GM21528 (cell line): ENCODE measurements at regions not wholly inside any gene's neighbourhood (a gene's known extent, or its start where the extent isn't known, plus 50 kb on each side); places are given as distances from the start of the nearest gene placed in this dataset.
"Not testable (repeated sequence)": the region's sequence is repeated elsewhere in the genome, so short reads cannot be mapped to it uniquely, and the experiment has no call there.

Source experiments
- ATAC-seq: cut with Tn5 transposase; IDR thresholded peaks from one replicate; pipeline ENCODE4 v1.9.1; 2021; ENCODE audit warnings: mild to moderate bottlenecking, moderate library complexity; ENCODE audit not compliant: unreplicated experiment, low FRiP score

DNA sequence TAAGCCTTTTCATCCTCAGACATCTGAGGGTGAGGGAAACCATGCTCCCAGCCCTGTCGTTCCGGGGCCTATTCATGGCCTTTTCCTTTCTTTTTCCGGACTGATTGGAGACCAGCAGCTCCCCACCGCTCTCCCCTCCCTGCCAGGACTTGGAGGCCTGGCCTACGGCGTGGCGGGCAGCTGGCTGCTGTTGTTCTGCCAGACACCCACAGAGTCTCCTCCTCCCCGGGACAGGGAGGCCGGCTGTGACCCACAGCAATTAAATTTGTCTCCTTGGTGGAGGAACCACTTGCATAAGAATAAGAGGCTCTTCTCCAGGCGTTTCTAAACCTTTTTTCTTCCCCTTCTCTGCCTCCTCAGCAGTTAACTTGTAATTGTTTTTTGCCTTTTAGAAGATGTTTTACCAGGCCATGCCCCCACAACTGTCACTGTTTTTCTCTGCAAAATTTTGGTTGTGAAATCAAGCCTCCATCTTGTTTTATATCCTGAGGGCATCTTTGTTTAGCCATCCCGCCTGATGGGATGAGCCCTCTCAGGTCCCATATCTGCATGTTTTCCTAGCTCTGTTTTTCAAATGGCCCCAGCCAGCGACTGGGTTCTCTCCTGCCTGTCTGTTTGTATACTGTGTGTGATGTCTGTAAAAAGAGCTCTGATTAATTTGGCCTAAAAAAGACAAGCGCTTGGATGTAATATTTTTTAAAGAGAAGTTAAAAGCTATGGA, 1060.0 kb upstream of the DDX18 start:
- no peak for ATAC-seq

DNA sequence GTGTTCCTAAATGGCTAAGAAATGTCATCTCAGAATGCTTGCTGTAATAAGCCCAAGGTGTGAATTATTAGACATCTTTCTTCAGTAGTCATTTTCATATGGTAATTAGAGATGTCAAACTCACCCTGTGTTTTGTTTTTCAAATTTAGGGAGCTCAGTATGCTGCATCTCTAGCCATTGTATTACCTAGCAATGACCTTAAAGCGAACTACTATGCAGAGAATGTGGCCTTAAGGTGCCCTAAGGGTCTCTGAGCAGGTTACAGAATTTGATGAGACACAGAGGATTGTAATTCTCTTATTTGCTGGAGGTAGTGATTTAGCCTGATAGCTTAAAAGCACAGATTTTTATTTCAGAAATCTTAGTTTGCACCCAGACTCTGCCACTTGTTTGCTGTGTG, 1052.6 kb upstream of the DDX18 start:
- ATAC-seq = no peak

DNA sequence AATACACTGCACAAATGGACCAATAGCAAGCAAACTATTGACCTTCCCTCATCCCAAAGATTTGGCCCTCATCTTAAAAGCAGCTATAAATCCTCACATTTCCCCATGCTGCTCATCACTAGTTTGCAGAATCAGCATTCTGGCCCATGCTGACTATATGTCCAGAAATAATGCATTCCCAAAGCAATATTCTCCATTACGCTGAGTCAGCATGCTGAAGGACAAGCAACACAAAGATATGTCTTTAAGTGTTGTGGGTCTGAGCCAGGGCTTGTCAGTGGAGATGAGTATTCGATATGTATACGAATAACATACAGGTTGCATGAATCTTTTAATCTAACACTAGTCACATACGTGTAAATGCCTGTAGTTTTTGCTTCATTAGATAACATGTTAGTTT, 1045.0 kb upstream of the DDX18 start:
- no peak for ATAC-seq

DNA sequence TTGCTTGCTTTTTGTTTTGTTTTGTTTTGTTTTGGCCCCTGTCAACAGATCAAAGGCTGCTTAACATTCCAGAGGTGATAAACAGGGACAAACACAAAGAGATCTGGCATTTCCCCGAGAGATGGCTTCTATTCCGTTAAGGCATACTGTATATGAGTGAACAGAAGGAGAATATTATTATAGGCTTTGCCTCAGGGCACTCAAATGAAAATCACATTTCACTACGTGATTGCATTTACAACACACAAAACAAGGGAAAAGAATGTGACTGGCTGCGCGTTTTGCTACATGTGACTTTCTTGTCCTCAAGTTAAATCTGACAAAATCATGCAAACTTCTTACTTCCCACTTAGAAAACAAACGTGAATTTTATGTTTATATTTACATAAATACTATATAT, 1037.9 kb upstream of the DDX18 start:
- ATAC-seq = no peak

DNA sequence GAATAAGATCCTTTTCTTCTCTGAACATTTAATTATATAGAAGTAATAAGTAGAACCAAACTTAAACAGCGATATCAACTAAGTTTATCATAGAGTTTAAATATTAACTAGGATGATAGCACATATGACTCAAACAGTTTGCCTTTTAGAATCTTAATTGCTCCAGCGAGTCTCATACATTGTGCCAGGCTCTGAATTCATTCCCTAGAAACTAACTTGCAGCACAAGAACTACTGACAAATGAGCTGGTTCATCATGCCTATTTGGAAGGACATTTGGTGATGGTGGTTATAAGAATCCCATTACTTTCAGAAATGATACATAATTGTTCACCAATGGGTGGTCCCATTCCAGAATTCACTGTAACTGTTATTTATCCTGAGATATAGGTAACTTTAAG, 1026.6 kb upstream of the DDX18 start:
- ATAC-seq = no peak

DNA sequence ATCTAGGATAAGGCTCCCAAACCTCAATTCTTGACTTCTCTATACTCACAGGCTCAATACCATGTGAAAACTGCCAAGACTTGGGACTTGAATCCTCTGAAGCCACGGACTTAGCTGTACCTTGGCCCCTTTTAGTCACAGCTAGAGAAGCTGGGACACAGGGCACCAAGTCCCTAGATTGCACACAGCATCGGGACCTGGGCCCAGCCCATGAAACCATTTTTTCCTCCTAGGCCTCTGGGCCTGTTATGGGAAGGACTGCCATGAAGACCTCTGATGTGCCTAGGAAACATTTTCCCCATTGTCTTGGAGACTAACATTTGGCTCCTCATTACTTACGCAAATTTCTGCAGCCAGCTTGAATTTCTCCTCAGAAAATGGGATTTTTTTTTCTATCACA, 1011.8 kb upstream of the DDX18 start:
- no peak for ATAC-seq

DNA sequence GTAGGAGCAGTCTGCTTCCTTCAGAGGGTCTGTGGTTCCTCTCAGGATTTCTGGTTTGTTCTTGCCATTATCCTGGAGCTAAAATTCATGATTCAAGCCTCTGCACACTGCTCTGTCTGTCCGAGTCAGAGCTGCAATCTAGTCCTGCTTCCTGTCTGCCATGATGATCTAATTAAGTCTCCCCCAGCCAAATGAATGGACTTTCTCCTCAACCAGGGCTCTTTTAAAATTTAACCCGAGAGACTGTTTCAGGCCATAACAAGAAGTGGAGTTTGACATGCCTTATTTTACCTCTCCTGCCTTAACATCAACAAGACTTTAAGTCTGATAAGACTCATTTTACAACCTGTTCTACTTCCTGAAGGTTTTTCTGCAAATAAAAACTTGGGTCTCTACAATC, 1009.6 kb upstream of the DDX18 start:
- no peak for ATAC-seq

DNA sequence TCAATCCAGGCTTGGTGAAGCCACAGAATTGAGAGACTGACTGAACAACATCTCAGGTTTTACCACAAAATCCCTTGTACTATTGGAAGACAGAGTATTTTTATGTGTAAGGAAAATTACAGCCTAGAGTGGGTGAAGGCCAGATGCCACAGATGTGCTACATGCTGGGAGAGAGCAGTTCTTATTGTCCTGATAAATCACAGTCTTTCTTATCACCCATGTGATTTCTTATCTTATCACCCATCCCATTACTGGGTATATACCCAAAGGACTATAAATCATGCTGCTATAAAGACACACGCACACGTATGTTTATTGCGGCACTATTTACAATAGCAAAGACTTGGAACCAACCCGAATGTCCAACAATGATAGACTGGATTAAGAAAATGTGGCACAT, 1008.0 kb upstream of the DDX18 start:
- ATAC-seq = not testable (repeated sequence)

DNA sequence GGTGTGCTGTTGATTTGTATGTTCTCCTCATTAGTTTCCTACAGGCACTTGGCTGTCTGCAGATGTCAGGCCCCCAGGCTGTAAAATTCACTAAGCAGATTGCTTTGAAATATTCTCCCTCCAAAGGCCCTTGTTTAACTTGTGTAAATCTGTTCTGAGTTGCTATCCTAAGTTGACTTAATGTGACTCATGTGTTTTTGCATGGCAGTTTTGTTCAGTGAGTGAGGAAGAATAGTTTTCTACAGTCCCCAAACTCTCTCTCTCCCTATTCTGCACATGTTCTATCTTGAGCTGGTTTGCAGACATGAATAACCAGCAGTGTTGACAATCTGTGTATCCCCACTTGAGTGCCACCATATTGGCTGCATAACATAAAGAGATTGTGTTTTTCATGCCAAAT, 1005.4 kb upstream of the DDX18 start:
- no peak for ATAC-seq

DNA sequence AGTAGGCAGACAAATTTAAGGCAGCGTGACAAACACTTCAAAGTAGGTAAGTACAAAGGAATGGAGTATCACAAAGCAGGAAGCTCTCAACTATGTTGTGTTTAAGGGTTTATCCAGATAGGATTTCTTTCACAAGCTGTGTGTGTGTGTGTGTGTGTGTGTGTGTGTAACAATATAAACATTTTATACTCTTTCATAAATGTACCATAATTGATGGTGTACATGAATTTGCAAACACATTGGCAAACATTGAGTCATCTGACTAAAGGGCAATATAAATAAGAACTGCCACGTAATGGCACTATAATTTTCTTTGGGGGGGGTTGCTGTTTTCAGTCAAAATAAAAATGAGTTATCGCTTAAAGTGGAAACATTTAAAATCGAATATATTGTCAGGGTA, 1004.4 kb upstream of the DDX18 start:
- no peak for ATAC-seq

DNA sequence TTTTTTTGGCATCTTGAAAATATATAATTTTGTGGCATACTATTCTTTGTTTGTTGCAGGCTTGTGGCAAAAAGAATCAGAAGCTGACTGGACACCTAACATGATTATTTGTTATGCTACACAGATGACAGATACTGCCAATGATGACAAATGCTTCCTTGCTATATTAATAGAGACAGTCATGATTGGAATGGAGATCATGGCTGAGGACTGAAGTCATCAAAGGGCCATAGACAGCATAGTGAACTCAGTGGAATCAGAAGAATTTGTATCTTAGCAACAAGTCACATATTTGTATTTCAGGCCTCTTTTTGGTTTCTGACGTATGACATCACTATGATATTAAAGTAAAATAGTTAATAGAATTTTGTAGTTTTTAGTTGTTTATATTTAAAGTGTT, 1003.8 kb upstream of the DDX18 start:
- no peak for ATAC-seq

DNA sequence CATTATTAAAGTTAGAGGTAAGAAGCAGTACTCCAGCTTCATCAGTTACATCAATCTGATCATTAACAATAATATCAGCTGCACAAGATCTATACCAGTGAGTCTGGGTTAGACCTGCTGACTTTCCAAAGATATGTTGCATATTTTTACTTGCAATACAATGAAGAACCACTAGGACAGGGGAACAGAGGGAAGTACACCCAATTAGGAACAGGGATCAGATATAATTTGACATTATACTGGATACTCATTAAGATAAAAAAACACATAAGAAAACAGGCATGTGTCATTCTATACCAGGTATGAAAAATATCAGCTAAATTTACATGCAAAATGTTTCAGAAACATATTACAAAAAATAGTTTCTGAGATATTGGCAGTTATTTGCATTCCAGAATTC, 995.1 kb upstream of the DDX18 start:
- ATAC-seq = no peak

DNA sequence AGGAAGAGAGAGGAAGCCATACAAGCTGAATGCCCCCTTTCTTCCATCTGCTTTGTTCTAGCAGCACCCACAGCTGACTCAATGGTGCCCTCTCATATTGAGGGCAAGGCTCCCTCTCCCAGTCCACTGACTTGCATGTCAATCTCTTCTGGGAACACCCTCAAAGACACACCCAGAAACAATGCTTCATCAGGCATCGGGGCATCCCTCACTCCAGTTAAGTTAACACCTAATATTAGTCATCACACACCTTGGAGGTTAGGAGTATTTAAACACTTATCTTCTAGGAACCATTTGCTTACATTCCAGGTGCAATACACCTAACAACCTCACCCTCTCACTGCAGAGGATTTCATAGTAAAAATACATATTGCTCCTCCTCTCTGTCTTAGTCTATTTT, 993.5 kb upstream of the DDX18 start:
- ATAC-seq = no peak

DNA sequence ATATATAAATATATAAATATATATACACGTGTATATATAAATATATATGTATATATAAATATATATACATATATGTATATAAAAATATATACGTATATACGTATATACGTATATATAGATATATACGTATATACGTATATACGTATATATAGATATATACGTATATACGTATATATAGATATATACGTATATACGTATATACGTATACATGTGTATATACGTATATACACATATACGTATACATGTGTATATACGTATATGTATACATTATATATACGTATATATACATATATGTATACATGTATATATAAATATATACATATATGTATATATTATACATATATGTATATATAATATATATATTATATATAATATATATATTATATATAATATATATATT, 984.9 kb upstream of the DDX18 start:
- not testable (repeated sequence) for ATAC-seq

DNA sequence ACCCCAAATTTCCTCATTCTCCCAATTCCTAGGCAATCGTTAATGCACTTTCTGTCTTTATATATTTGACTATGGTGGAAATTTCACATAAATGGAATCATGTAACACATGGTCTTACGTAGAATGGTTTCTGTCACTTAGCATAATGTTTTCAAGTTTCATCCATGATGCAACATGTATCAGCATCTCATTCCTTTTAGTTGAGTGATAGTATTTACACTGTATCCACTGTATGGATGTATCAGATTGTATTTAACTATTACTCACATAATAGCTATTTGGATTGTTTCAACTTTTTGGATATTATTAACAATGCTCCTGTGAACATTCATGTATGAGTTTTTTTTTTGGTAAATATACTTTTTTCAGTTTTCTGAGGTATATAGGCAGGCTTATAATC, 982.3 kb upstream of the DDX18 start:
- no peak for ATAC-seq

DNA sequence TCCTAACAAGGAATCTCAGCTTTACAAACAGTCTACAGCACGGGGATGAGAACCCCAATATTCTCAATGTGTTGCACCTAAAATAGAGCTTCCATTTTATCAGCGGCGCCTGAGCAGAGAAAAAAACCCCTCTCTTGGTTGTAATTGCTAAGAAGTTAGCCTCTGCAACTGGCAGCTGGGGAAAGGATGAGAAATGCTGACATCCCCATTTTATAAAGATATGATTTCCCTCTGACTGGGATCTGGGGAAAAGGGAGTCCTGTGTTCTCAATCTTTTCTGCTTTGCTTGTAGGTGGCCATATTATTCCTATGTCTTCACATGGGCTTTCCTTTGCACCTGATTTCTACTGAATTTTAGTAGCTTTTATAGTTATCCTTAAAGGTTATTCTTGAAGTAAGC, 981.4 kb upstream of the DDX18 start:
- ATAC-seq = no peak

DNA sequence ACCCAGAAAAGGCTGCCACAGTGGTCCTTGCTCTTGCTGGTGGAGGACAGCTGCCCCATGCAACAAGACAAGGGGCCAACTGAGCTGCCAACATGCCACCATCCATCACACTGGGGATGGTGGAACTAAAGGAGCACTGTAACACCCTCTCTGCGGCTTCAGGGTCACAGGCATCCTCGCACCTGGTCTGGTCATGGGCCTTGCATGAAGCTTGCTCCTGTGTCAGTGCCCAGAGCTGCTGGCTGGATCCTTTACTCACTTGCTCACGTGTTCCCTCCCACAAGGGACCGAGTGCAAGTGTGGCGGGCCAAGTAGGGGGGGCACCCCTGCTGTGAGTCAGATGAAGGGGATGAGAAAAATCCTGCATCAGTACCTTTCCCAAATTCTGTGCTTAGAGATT, 972.3 kb upstream of the DDX18 start:
- no peak for ATAC-seq

DNA sequence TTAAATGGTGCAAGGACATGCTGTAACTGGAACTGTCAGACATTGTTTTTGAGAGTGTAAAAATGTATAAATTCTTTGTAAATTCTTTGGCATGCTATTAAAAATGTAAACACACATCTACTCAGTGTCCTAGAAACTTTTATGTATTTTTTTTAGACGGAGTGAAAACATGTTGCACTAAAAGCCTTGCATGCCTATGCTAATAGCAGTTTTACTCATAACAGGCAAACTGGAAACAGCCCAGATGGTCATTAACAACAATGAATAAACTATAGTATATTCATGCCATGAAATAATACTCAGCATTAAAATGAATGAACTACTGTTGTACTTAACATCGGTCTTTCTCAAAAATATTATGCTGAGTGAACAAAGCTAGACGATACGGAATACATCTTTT, 954.8 kb upstream of the DDX18 start:
- ATAC-seq = no peak

DNA sequence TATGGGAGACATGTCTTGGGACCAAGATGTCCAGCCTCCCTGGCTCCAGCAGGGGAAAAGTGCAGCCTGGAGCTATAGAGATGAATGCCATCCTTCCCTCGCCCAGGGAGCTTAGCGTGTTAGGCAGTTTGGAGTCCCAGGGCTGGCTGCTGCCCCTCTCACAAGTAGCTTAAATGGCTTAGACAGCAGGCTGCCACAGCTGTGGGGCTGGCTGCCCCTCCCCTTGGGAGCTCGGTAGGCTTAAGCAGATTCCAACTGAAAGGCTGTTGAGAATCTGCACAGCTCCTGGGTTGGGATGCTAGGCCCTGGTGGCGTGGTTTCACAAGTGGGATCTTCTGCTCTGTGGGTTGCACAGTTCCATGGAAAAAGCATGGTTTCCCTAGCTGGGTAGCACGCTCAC, 940.5 kb upstream of the DDX18 start:
- no peak for ATAC-seq

DNA sequence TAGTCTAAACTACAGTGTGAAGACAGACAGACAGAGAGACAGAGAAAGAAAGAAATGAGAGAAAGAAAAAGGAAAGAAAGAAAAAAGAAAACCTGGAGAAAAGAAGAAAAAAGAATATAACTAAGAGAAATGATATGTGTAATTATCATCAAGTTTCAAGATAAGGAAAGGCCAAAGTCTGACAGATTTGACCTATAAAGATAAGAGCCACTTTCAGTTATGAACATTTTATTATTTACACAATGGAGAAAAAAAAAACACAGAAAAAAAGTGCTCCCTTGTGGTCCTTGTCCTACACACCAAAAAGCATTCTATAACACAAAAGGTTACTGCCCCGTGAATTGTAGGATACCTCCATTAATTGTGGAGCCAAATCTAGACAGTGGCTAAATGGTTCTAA, 937.2 kb upstream of the DDX18 start:
- ATAC-seq = no peak

DNA sequence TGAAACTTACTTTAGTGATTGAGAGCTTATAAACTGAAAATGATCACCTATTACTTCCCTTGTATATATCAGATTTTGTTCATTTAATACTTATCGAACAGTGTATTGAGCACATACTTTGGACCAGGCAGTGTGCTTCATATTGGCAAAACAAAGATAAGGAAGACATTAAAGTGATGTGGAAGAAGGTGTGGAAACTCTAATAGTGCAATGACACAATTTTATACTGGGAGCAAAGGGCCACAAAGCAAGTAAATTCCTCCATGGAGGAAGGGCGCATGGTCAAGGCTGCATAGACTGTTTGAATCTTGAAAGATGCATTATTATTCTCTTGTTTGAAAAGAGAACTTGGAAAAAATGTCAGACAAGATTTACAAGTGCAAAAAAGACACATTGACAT, 936.5 kb upstream of the DDX18 start:
- ATAC-seq = no peak

DNA sequence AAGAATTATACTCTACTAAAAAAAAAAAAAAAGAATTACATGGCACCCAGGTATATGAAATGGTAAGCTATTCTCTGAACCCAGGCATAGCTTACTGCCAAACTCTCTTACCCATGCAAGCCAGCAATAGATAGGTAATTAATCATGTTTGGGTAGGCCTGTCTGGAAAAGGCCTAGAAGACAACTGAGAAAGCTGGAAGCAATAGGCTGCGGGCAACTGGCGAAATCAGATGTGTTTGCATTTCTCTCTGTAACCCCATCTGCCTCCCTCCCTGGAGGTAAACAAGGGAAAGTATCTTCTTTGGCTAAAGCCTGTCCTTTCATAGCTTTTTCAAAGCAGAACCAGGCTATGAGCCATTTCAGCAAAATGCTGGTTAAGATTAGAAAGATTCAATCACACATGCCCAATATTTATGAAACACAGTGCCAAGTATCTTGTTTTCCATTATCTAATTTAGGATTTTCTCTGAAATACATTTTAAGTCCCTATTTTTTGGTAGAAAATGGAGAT, 934.8 kb upstream of the DDX18 start:
- ATAC-seq = no peak

DNA sequence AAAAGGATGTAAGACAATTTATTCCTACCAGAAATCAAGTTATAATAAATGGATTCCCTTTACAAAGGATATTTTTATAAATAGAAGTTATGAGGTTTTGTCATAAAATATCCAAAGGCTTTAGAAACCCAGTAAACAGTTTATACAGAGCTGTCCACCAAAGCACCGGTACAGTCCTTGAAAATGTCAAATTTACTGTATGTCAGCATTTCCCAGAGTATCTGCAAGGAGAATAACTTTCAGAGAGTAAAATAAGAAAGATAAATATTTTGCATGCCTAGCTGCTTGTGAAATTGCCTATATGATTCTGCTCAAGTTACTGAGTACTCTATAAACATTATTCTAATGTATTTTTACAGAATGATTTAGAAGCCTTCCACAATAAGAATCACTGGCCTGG, 923.3 kb upstream of the DDX18 start:
- no peak for ATAC-seq
